ENCODE measurements at regions not wholly inside any gene's neighbourhood (a gene's known extent, or its start where the extent isn't known, plus 50 kb on each side); places are given as distances from the start of the nearest gene placed in this dataset.

DNA sequence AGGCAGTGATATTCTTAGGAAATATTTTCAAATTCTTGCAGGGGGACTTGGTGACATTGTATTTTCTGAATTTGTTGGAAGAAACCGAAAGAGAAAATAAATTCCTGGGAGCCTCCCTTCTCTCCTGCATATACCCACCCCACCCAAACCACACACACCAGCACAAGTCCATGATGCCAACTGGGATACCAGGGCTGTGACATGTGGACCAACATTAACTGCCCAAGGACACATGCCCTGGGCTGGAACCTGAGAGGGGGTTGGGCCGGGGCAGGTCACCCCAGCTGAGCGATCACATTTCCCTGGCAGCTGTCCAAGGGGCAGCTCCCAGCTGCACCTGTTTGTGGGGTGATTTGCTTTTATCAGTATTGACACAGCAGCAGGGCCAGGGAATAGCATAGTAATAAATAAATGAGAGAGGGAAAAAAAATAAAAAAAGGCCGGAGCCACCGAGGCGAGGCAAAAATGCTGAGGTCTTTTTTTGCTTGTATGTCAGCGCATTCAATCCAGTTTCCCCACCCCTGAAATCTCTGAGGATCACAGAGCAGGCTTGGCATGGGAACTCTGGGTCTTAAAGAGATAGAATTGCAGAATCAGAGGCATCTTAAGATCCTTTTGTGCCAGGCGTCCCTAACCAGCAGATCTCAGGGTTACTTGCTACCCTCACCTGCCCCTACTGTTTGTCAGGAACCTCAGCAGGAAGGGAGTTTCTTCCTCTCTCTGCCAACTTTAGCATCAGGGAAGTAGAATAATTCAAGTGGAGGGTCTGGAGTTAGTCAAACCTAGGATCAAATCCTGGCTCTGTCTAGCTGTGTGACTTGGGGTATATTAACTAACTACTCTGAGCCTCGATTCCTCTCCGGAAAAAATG, 66.5 kb upstream of the PIM1 start:
- Histone ChIP-seq H3K79me2 (ENCODE audit: insufficient read depth, low read depth) (no peaks in the 10 kb centered on the region), H3K36me3 (ENCODE audit: insufficient read depth) (no peaks in the 10 kb centered on the region), H3K4me1 (ENCODE audit: low read depth, poor library complexity, severe bottlenecking) (peaks cover 76% of the 10 kb centered on the region), H3K9ac (peak overlapping the region; percentile 78), H3K4me3 (IDR thresholded peaks at IDR 0.05; ENCODE audit: insufficient read depth, low read depth, low read length) (no peak overlapping the region), H3K27me3 (ENCODE audit: insufficient read depth, low read depth) (no peaks in the 10 kb centered on the region), H4K20me1 (ENCODE audit: insufficient read depth) (no peaks in the 10 kb centered on the region), H3K4me2 (peak overlapping the region; percentile 98), H2AFZ (ENCODE audit: low read depth) (peak overlapping the region; percentile 38; the same call in 1 of the 2 replicates), H3K27ac (peak overlapping the region; percentile 97)
- TF ChIP-seq, protein P1, sequence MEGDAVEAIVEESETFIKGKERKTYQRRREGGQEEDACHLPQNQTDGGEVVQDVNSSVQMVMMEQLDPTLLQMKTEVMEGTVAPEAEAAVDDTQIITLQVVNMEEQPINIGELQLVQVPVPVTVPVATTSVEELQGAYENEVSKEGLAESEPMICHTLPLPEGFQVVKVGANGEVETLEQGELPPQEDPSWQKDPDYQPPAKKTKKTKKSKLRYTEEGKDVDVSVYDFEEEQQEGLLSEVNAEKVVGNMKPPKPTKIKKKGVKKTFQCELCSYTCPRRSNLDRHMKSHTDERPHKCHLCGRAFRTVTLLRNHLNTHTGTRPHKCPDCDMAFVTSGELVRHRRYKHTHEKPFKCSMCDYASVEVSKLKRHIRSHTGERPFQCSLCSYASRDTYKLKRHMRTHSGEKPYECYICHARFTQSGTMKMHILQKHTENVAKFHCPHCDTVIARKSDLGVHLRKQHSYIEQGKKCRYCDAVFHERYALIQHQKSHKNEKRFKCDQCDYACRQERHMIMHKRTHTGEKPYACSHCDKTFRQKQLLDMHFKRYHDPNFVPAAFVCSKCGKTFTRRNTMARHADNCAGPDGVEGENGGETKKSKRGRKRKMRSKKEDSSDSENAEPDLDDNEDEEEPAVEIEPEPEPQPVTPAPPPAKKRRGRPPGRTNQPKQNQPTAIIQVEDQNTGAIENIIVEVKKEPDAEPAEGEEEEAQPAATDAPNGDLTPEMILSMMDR (conservative IDR thresholded peaks at IDR 0.05; ENCODE audit: low read depth, low read length), result no peak

DNA sequence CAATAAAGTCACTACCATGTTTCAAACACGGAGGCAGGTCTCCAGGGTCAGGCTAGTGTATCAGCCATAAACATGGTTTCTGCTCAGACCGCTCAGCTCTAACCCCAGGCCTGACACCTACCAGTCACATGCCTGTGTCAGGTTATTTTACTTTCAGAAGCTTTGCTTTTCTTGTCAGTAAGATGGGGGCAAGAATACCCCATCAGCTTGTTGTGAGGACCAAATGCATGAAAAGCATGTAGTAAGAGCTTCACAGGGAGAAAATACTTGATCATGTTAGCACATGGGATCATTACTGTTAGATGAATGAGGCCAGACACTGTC, 65.2 kb upstream of the PIM1 start:
- no peaks in the 10 kb centered on the region for H4K20me1 ChIP-seq (ENCODE audit: insufficient read depth)
- H3K27me3 ChIP-seq (ENCODE audit: insufficient read depth, low read depth), result no peaks in the 10 kb centered on the region
- H3K4me1 ChIP-seq (ENCODE audit: low read depth, poor library complexity, severe bottlenecking), result peaks cover 64% of the 10 kb centered on the region
- peak overlapping the region; percentile 15 for H2AFZ ChIP-seq (ENCODE audit: low read depth)
- H3K4me2 ChIP-seq, result peak overlapping the region; percentile 98
- peak overlapping the region; percentile 28; the same call in 1 of the 2 replicates for H3K9ac ChIP-seq
- no peak overlapping the region for H3K4me3 ChIP-seq (IDR thresholded peaks at IDR 0.05; ENCODE audit: insufficient read depth, low read depth, low read length)
- no peaks in the 10 kb centered on the region for H3K79me2 ChIP-seq (ENCODE audit: insufficient read depth, low read depth)
- H3K27ac ChIP-seq, result peak overlapping the region; percentile 97
- H3K36me3 ChIP-seq (ENCODE audit: insufficient read depth), result no peaks in the 10 kb centered on the region
- TF ChIP-seq, protein P1 (conservative IDR thresholded peaks at IDR 0.05; ENCODE audit: low read depth, low read length), result no peak

DNA sequence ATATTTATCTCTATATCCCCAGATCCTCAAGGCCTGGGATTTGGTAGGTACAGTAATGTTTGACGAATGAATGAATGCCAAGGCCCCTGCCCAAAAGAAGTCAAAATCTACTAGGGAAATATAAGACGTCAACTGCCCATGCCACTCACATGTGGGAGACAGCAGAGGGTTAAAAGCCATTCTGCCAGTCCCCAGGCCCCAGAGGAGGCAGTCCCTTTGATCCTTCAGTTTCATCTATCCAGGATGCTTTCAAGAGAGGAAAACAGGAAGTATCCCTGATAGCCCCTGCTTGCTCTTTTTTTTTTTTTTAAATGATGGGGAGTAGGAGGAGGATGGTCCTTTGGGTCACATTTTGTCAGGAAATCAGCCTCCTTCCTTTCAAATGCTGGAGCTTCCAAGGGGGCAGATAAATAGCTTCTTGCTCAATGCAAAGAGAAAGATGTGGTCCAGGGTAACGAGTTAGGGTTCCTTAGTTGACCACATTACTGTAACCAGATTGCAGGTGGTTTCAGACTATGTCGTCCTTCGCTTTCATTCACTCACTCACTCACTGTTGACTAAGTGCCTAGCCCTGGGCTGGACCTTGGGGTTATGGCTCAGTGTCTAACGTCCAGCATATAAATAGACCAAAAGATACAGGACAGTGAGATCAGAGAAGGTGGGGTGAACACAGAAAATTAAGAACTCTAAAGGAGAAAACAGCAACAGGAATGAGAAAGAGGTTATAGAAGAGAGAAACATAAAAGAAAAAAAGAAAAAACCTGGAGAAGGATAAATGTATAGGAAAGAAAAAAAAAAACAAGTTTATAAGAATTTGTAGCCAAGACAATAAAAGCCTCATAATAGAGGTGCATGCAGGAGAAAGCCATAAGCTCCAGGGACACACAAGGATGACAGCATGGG, 64.6 kb upstream of the PIM1 start:
- H3K4me2 ChIP-seq, result peak overlapping the region; percentile 98
- H3K79me2 ChIP-seq (ENCODE audit: insufficient read depth, low read depth), result no peaks in the 10 kb centered on the region
- H3K36me3 ChIP-seq (ENCODE audit: insufficient read depth), result no peaks in the 10 kb centered on the region
- TF ChIP-seq, protein P1 (conservative IDR thresholded peaks at IDR 0.05; ENCODE audit: low read depth, low read length), result no peak
- peak overlapping the region; percentile 28; the same call in 1 of the 2 replicates for H3K9ac ChIP-seq
- H3K4me3 ChIP-seq (IDR thresholded peaks at IDR 0.05; ENCODE audit: insufficient read depth, low read depth, low read length), result no peak overlapping the region
- peak overlapping the region; percentile 97 for H3K27ac ChIP-seq
- H3K27me3 ChIP-seq (ENCODE audit: insufficient read depth, low read depth), result no peaks in the 10 kb centered on the region
- H3K4me1 ChIP-seq (ENCODE audit: low read depth, poor library complexity, severe bottlenecking), result peaks cover 61% of the 10 kb centered on the region
- no peaks in the 10 kb centered on the region for H4K20me1 ChIP-seq (ENCODE audit: insufficient read depth)
- H2AFZ ChIP-seq (ENCODE audit: low read depth), result peak overlapping the region; percentile 15

DNA sequence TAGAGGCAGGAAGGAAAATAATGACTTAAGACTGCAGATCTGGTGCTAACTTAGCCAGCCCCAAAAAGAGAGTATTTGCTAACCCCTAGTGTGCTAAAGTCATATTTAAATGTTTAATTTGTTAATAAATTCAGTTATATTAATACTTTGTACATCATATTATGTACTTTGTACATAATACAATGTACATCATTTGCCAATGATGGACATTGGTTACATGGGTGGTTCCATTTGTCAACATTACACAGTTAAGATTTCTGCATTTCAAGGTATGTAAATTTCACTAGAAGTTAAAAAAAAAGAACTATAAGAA, 63.9 kb upstream of the PIM1 start:
- Histone ChIP-seq H3K27ac (peak overlapping the region; percentile 97), H3K9ac (no peak overlapping the region), H3K4me2 (peak overlapping the region; percentile 98), H2AFZ (ENCODE audit: low read depth) (no peak overlapping the region), H3K4me1 (ENCODE audit: low read depth, poor library complexity, severe bottlenecking) (peaks cover 55% of the 10 kb centered on the region), H3K4me3 (IDR thresholded peaks at IDR 0.05; ENCODE audit: insufficient read depth, low read depth, low read length) (no peak overlapping the region), H3K36me3 (ENCODE audit: insufficient read depth) (no peaks in the 10 kb centered on the region), H4K20me1 (ENCODE audit: insufficient read depth) (no peaks in the 10 kb centered on the region), H3K27me3 (ENCODE audit: insufficient read depth, low read depth) (no peaks in the 10 kb centered on the region), H3K79me2 (ENCODE audit: insufficient read depth, low read depth) (no peaks in the 10 kb centered on the region)
- TF ChIP-seq, protein P1 (conservative IDR thresholded peaks at IDR 0.05; ENCODE audit: low read depth, low read length), result no peak

All from KMS-11 (cell line).